ENCODE measurements at regions not wholly inside any gene's neighbourhood (a gene's known extent, or its start where the extent isn't known, plus 50 kb on each side); places are given as distances from the start of the nearest gene placed in this dataset.
"Not testable (repeated sequence)": the region's sequence is repeated elsewhere in the genome, so short reads cannot be mapped to it uniquely, and the experiment has no call there.

DNA sequence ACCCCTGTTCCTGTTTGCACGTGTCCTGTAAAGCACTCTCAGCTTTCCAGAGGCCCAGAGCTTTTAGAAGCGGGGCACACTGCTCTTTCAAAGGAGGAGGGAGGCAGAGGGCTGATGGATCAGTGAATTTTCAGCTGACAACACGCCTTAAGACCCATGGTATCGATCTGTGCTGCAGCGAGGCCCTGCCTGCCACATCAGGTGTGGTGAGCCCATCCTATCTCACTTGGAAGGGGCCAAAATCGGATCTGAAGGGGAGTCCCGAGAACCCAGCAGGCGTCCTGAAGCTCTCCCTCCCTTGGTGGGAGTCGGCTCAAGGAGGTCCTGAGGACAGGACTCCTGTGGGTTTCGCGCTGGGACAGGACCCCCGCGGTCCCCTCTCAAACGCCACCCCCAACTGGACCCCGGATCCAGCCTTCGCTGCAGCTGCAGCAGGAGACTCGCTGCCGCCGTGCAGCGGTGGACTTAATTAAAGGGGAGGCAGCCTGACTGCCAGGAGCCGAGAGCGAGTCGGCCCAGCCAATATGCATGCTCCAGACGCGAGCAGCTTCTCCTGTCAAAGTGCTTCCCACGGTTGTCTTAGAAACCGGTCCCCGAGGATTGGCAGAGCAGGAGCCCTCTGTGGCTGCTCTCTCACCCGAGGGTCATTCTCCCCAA, 580.0 kb upstream of the ZNF337 start:
- no peaks in the 10 kb centered on the region for H3K79me2 ChIP-seq (ENCODE audit: control insufficient read depth, insufficient read depth, low read length, poor library complexity)
- no peak overlapping the region for H3K4me3 ChIP-seq (ENCODE audit: low read depth, low read length)
- no peak for DNase-seq
- H4K91ac ChIP-seq (ENCODE audit: low read depth, low read length) = no peak overlapping the region
- no peak overlapping the region for H2AFZ ChIP-seq (ENCODE audit: insufficient read depth, low read length, poor library complexity)
- H2AK5ac ChIP-seq (ENCODE audit: low read length) = no peak overlapping the region
- no peaks in the 10 kb centered on the region for H3K36me3 ChIP-seq (ENCODE audit: control insufficient read depth in 1 of 2, insufficient read depth in 2 of 2, low read length in 2 of 2)
- H4K12ac ChIP-seq (ENCODE audit: low read depth, low read length) = no peak overlapping the region
- no peak overlapping the region for H3K4ac ChIP-seq (ENCODE audit: low read depth, low read length)
- no peak overlapping the region for H3K9ac ChIP-seq (ENCODE audit: low read length)
- no peaks in the 10 kb centered on the region for H3K79me1 ChIP-seq (ENCODE audit: low read length)
- H3K4me2 ChIP-seq (ENCODE audit: low read length) = no peak overlapping the region
- no peak overlapping the region for H2BK12ac ChIP-seq (ENCODE audit: low read length)
- H3K27ac ChIP-seq (ENCODE audit: low read depth, low read length) = no peak overlapping the region
- H2BK5ac ChIP-seq (ENCODE audit: low read depth, low read length, poor library complexity) = no peak overlapping the region
- H3K27me3 ChIP-seq (ENCODE audit: insufficient read depth, low read length) = no peaks in the 10 kb centered on the region
- no peak overlapping the region for H3K23ac ChIP-seq (ENCODE audit: low read length)
- H3K14ac ChIP-seq (ENCODE audit: low read length) = no peak overlapping the region
- no peak overlapping the region for H4K8ac ChIP-seq (ENCODE audit: low read depth, low read length)
- H2BK120ac ChIP-seq (ENCODE audit: insufficient read depth, low read length, poor library complexity) = no peak overlapping the region
- no peak overlapping the region for H3K18ac ChIP-seq (ENCODE audit: low read length)
- H3K9me3 ChIP-seq (ENCODE audit: insufficient read depth, low read depth, low read length) = no peaks in the 10 kb centered on the region
- WGBS (ENCODE audit: extremely low coverage, insufficient coverage, insufficient read length) = no CpG with 5 or more reads among the region's 29 CpGs
- H3K4me1 ChIP-seq (ENCODE audit: control insufficient read depth in 1 of 2, insufficient read depth in 2 of 2, low read length in 2 of 2) = no peaks in the 10 kb centered on the region

DNA sequence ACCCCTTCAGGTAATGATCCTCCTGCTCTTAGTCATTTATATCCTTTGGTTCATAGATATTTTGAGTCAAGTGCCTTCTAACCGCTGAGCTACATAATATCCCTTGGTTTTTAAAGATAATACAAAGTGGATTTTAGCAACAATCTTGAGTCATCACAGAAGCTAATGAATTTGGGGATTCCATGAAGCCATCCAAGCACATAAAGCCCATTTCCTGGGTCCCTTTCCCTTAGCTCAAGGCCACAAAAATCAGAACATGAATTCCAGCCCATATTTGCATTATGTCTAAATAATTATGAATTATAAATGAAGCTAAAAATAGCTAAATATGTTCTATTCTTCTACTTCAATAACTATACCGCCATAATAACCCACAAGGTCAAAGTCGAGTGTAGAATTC, 572.1 kb upstream of the ZNF337 start:
- not testable (repeated sequence) for H3K79me1 ChIP-seq (ENCODE audit: low read length); H3K27me3 ChIP-seq (ENCODE audit: insufficient read depth, low read length)

DNA sequence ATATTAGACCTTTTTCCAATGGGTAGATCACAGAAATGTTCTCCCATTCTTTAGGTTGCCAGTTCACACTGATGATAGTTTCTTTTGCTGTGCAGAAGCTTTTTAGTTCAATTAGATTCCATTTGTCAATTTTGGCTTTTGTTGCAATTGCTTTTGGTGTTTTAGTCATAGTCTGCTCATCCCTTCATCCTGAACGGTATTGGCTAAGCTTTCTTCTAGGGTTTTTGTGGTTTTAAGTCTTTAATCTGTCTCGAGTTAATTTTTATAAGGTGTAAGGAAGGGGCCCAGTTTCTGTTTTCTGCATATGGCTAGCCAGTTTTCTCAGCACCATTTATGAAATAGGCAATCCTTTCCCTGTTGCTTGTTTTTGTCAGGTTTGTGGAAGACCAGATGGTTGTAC, 564.3 kb upstream of the ZNF337 start:
- H3K4ac ChIP-seq (ENCODE audit: low read depth, low read length); H2AK5ac ChIP-seq (ENCODE audit: low read length); H3K27me3 ChIP-seq (ENCODE audit: insufficient read depth, low read length); H2BK5ac ChIP-seq (ENCODE audit: low read depth, low read length, poor library complexity); H3K18ac ChIP-seq (ENCODE audit: low read length); H4K12ac ChIP-seq (ENCODE audit: low read depth, low read length); H4K91ac ChIP-seq (ENCODE audit: low read depth, low read length); H3K14ac ChIP-seq (ENCODE audit: low read length); H3K4me3 ChIP-seq (ENCODE audit: low read depth, low read length); DNase-seq; H2BK12ac ChIP-seq (ENCODE audit: low read length); H3K79me2 ChIP-seq (ENCODE audit: control insufficient read depth, insufficient read depth, low read length, poor library complexity); H2AFZ ChIP-seq (ENCODE audit: insufficient read depth, low read length, poor library complexity); H3K27ac ChIP-seq (ENCODE audit: low read depth, low read length); H4K8ac ChIP-seq (ENCODE audit: low read depth, low read length); H3K4me2 ChIP-seq (ENCODE audit: low read length); H3K79me1 ChIP-seq (ENCODE audit: low read length); H3K9ac ChIP-seq (ENCODE audit: low read length); H2BK120ac ChIP-seq (ENCODE audit: insufficient read depth, low read length, poor library complexity); H3K4me1 ChIP-seq (ENCODE audit: control insufficient read depth in 1 of 2, insufficient read depth in 2 of 2, low read length in 2 of 2); H3K23ac ChIP-seq (ENCODE audit: low read length); H3K36me3 ChIP-seq (ENCODE audit: control insufficient read depth in 1 of 2, insufficient read depth in 2 of 2, low read length in 2 of 2); H3K9me3 ChIP-seq (ENCODE audit: insufficient read depth, low read depth, low read length): not testable (repeated sequence)
- WGBS (ENCODE audit: extremely low coverage, insufficient coverage, insufficient read length) = no CpG with 5 or more reads among the region's 2 CpGs

More for the DNA sequence above, 572.1 kb upstream of the ZNF337 start:
- not testable (repeated sequence) for H3K9ac ChIP-seq (ENCODE audit: low read length); H3K4me3 ChIP-seq (ENCODE audit: low read depth, low read length); H3K4me2 ChIP-seq (ENCODE audit: low read length); H3K27ac ChIP-seq (ENCODE audit: low read depth, low read length); H4K12ac ChIP-seq (ENCODE audit: low read depth, low read length); H2AFZ ChIP-seq (ENCODE audit: insufficient read depth, low read length, poor library complexity); H3K79me2 ChIP-seq (ENCODE audit: control insufficient read depth, insufficient read depth, low read length, poor library complexity); H2BK5ac ChIP-seq (ENCODE audit: low read depth, low read length, poor library complexity); H2BK120ac ChIP-seq (ENCODE audit: insufficient read depth, low read length, poor library complexity); H2AK5ac ChIP-seq (ENCODE audit: low read length); H3K18ac ChIP-seq (ENCODE audit: low read length); H3K4me1 ChIP-seq (ENCODE audit: control insufficient read depth in 1 of 2, insufficient read depth in 2 of 2, low read length in 2 of 2); H3K9me3 ChIP-seq (ENCODE audit: insufficient read depth, low read depth, low read length); H3K14ac ChIP-seq (ENCODE audit: low read length); H3K23ac ChIP-seq (ENCODE audit: low read length); H4K8ac ChIP-seq (ENCODE audit: low read depth, low read length); H3K4ac ChIP-seq (ENCODE audit: low read depth, low read length); H3K36me3 ChIP-seq (ENCODE audit: control insufficient read depth in 1 of 2, insufficient read depth in 2 of 2, low read length in 2 of 2); H2BK12ac ChIP-seq (ENCODE audit: low read length); DNase-seq; H4K91ac ChIP-seq (ENCODE audit: low read depth, low read length)
- WGBS (ENCODE audit: extremely low coverage, insufficient coverage, insufficient read length) = no CpG with 5 or more reads among the region's 3 CpGs

DNA sequence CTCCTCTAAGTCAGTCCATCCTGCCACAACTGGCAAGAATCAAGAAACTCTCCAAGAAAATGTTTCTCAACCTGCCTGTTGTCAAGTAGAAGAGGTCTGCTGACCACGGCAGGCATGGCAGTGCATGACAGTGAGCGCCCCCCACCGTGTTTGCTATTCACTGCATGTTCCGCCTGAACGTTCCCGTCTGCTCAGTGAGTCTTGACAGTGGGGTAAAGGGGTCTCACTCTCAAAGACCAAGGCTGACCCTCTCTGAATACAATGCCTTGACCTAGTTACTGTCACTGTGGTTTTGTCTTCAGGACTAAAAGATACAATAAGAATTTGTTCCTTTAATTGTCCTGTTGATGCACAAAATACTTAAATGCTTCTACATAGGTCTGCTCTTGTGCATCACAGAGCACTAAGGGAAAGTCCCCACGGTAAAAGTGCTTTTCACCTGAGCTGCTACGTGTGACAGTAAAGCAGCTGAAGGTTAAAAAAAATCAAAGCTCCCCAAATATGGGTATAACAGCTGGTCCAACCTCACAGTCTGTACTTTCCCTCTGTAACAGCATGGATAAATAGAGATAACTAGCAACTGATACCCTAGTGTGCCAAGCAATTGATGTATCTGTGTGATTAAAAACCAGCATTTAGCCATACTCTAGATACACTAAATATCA, 555.8 kb upstream of the ZNF337 start:
- WGBS (ENCODE audit: extremely low coverage, insufficient coverage, insufficient read length) = no CpG with 5 or more reads among the region's 8 CpGs
- H3K14ac ChIP-seq (ENCODE audit: low read length); H2BK12ac ChIP-seq (ENCODE audit: low read length): not testable (repeated sequence)

More for the DNA sequence above, 555.8 kb upstream of the ZNF337 start:
- DNase-seq; H3K27ac ChIP-seq (ENCODE audit: low read depth, low read length); H2BK5ac ChIP-seq (ENCODE audit: low read depth, low read length, poor library complexity); H3K4me3 ChIP-seq (ENCODE audit: low read depth, low read length); H4K12ac ChIP-seq (ENCODE audit: low read depth, low read length); H3K9me3 ChIP-seq (ENCODE audit: insufficient read depth, low read depth, low read length); H3K9ac ChIP-seq (ENCODE audit: low read length); H4K8ac ChIP-seq (ENCODE audit: low read depth, low read length); H3K23ac ChIP-seq (ENCODE audit: low read length); H3K4me1 ChIP-seq (ENCODE audit: control insufficient read depth in 1 of 2, insufficient read depth in 2 of 2, low read length in 2 of 2); H3K18ac ChIP-seq (ENCODE audit: low read length); H2AK5ac ChIP-seq (ENCODE audit: low read length); H2AFZ ChIP-seq (ENCODE audit: insufficient read depth, low read length, poor library complexity); H2BK120ac ChIP-seq (ENCODE audit: insufficient read depth, low read length, poor library complexity); H3K4ac ChIP-seq (ENCODE audit: low read depth, low read length); H3K27me3 ChIP-seq (ENCODE audit: insufficient read depth, low read length); H3K4me2 ChIP-seq (ENCODE audit: low read length); H3K36me3 ChIP-seq (ENCODE audit: control insufficient read depth in 1 of 2, insufficient read depth in 2 of 2, low read length in 2 of 2); H4K91ac ChIP-seq (ENCODE audit: low read depth, low read length); H3K79me2 ChIP-seq (ENCODE audit: control insufficient read depth, insufficient read depth, low read length, poor library complexity); H3K79me1 ChIP-seq (ENCODE audit: low read length): not testable (repeated sequence)
